ENCODE measurements at regions not wholly inside any gene's neighbourhood (a gene's known extent, or its start where the extent isn't known, plus 50 kb on each side); places are given as distances from the start of the nearest gene placed in this dataset.

GRCh38 chr12:116628989-116629388, 69.8 kb downstream of the MAP1LC3B2 start:
- DNase-seq (no peak), ATAC-seq (no peak)
- intact Hi-C loops (cut with DNase I, micrococcal nuclease) = no loop called here

DNA sequence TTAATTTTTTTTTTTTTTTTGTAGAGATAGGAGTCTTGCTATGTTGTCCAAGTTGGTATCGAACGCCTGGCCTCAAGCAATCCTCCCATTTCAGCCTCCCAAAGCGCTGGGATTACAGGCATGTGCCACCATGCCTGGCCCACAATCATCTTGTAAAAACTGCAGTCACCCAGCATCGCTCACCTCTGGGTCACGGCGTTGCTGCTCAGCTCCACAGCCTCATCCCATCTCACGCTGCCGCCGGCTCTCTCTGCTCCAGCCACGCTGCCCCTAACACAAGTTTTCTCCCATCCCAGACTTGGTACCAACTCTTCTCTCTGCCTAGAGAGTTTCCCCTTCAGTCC, 69.2 kb downstream of the MAP1LC3B2 start:
- DNase-seq = no peak
- intact Hi-C loops (cut with DNase I, micrococcal nuclease) = no loop called here
- no peak for ATAC-seq
